Small intestine (tissue), 7 donors: ENCODE measurements at regions not wholly inside any gene's neighbourhood (a gene's known extent, or its start where the extent isn't known, plus 50 kb on each side); places are given as distances from the start of the nearest gene placed in this dataset.

Experiments used
- DNase-seq, 2 donors: peaks; one replicate each; pipeline versions ENCODE4 v3.0.0 to v3.0.0-alpha.2; 2013
- FAIRE-seq: peaks from 2 replicates; lab custom pipeline; 2012; peaks lifted over from hg19 to GRCh38; lab: Jason Lieb, UNC
- H3K27ac ChIP-seq, 3 donors: one replicate each; pipeline ENCODE4 v1.5.1; 2013; ENCODE audit warnings: low read length in 2 of 3, mild to moderate bottlenecking in 2 of 3, control low read depth in 1 of 3, inconsistent platforms in 1 of 3, low read depth in 1 of 3, moderate library complexity in 1 of 3
- H3K27me3 ChIP-seq, 3 donors: one replicate each; pipeline ENCODE4 v1.6.1; 2013; ENCODE audit warnings: low read length in 3 of 3, inconsistent platforms in 1 of 3; ENCODE audit not compliant: control insufficient read depth in 3 of 3, insufficient read depth in 3 of 3
- H3K36me3 ChIP-seq, 3 donors: one replicate each; pipeline ENCODE4 v1.6.1; 2013; ENCODE audit warnings: low read length in 3 of 3, inconsistent platforms in 1 of 3, low read depth in 1 of 3, mild to moderate bottlenecking in 1 of 3, moderate library complexity in 1 of 3; ENCODE audit not compliant: control insufficient read depth in 3 of 3, insufficient read depth in 2 of 3
- H3K4me1 ChIP-seq, 3 donors: one replicate each; pipeline ENCODE4 v1.6.1; 2013; ENCODE audit warnings: low read length in 2 of 3, inconsistent platforms in 1 of 3, low read depth in 1 of 3, mild to moderate bottlenecking in 1 of 3, moderate library complexity in 1 of 3; ENCODE audit not compliant: control insufficient read depth in 3 of 3, insufficient read depth in 2 of 3
- H3K4me3 ChIP-seq, 3 donors: one replicate each; pipeline ENCODE4 v1.5.1; 2013; ENCODE audit warnings: low read length in 3 of 3, control low read depth in 1 of 3, inconsistent platforms in 1 of 3, low read depth in 1 of 3, mild to moderate bottlenecking in 1 of 3, moderate library complexity in 1 of 3
- H3K9me3 ChIP-seq, 2 donors: one replicate each; pipeline ENCODE4 v1.6.1; 2013; ENCODE audit warnings: low read depth in 1 of 2, low read length in 1 of 2; ENCODE audit not compliant: control insufficient read depth in 2 of 2, insufficient read depth in 1 of 2
- WGBS, 3 donors: extraction: QIAGEN DNeasy Blood & Tissue Kit; methylation state at CpG; one replicate each; pipeline ENCODE4 v1.1.7; 2013; 5-methylcytosine and 5-hydroxymethylcytosine counted together
- donor health status: healthy with polysubstance abuse.
- donor health status: control.
- donor health status: control.
- donor health status: Bipolar disorder and iron deficiency.
- donor health status: healthy.

DNA sequence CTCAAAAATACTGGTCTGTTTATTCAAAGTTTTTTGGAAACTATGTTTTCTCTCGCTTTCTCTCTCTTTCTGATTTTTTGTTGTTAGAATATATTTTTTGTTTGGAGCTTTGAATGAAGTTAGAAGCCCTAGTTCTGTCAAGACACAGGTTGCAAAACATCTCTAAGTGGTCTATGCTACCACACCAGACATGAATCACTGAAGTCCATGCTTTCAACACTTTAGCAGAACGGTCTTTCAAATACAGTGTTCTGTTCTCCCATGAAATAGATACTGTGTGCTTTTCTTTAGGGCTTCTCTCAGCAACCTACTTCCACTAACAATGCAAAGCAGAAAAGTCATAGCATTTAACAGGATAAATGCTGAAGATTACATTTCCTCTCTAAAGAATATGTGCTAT is 392.5 kb downstream of the TMEM167A start:
- 85 to 91% (median 87%) methylated on average over 2 of the region's 2 CpGs for WGBS, 3 donors
- no peaks in the 10 kb centered on the region for H3K27me3 ChIP-seq
- no peak for DNase-seq
- H3K4me1 ChIP-seq = no peaks in the 10 kb centered on the region
- no peak overlapping the region for H3K4me3 ChIP-seq
- no peaks in the 10 kb centered on the region for H3K9me3 ChIP-seq
- no peak for FAIRE-seq
- no peak overlapping the region for H3K27ac ChIP-seq
- no peaks in the 10 kb centered on the region for H3K36me3 ChIP-seq

- WGBS, 3 donors = 81 to 88% (median 88%) methylated on average over 2 of the region's 2 CpGs
- Histone ChIP-seq H3K9me3 (no peaks in the 10 kb centered on the region), H3K4me3 (no peak overlapping the region), H3K27ac (no peak overlapping the region), H3K36me3 (no peaks in the 10 kb centered on the region), H3K4me1 (no peaks in the 10 kb centered on the region), H3K27me3 (no peaks in the 10 kb centered on the region)
- DNase-seq (no peak), FAIRE-seq (no peak)
Observed at GRCh38 chr5:82684165-82684564, 393.0 kb downstream of the TMEM167A start.

GRCh38 chr5:82679660-82680059 is 397.5 kb downstream of the TMEM167A start:
- WGBS, 3 donors = 69 to 82% (median 80%) methylated on average over 4 of the region's 4 CpGs
- no peaks in the 10 kb centered on the region for H3K36me3 ChIP-seq
- FAIRE-seq (no peak), DNase-seq (no peak)
- H3K4me1 ChIP-seq = no peaks in the 10 kb centered on the region
- no peaks in the 10 kb centered on the region for H3K27me3 ChIP-seq
- no peaks in the 10 kb centered on the region for H3K9me3 ChIP-seq
- no peak overlapping the region for H3K4me3 ChIP-seq
- no peak overlapping the region for H3K27ac ChIP-seq

GRCh38 chr5:82676661-82677060 is 398.5 kb upstream of the RPS23 start:
- peak in 1 of 2 donors; percentile 20 for DNase-seq
- 77 to 83% (median 79%) methylated on average over 4 of the region's 4 CpGs for WGBS, 3 donors
- no peaks in the 10 kb centered on the region for H3K9me3 ChIP-seq
- H3K27ac ChIP-seq = no peak overlapping the region
- no peaks in the 10 kb centered on the region for H3K27me3 ChIP-seq
- no peaks in the 10 kb centered on the region for H3K4me1 ChIP-seq
- H3K36me3 ChIP-seq = no peaks in the 10 kb centered on the region
- no peak for FAIRE-seq
- no peak overlapping the region for H3K4me3 ChIP-seq

DNA sequence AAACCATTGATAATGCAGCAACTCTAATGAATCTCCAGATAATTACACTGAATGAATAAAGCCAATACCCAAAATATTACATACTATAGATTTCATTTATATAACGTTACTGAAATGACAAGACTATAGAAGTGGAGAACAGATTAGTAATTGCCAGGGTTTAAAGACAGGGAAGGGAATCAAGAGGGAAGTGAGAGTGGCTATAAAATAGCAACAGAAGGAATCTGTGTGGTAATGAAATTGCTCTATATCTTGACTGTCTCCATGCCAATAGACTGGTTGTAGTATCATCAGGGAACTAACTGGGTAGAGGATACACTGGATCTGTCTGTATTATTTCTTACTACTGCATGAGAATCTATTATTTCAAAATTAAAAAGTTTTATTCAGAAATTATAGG is 396.5 kb upstream of the RPS23 start:
- WGBS, 3 donors = 81 to 96% (median 82%) methylated on average over 1 of the region's 1 CpG
- FAIRE-seq = no peak
- Histone ChIP-seq H3K4me3 (no peak overlapping the region), H3K27me3 (no peaks in the 10 kb centered on the region), H3K9me3 (no peaks in the 10 kb centered on the region), H3K4me1 (no peaks in the 10 kb centered on the region), H3K36me3 (no peaks in the 10 kb centered on the region), H3K27ac (no peak overlapping the region)
- no peak for DNase-seq

DNA sequence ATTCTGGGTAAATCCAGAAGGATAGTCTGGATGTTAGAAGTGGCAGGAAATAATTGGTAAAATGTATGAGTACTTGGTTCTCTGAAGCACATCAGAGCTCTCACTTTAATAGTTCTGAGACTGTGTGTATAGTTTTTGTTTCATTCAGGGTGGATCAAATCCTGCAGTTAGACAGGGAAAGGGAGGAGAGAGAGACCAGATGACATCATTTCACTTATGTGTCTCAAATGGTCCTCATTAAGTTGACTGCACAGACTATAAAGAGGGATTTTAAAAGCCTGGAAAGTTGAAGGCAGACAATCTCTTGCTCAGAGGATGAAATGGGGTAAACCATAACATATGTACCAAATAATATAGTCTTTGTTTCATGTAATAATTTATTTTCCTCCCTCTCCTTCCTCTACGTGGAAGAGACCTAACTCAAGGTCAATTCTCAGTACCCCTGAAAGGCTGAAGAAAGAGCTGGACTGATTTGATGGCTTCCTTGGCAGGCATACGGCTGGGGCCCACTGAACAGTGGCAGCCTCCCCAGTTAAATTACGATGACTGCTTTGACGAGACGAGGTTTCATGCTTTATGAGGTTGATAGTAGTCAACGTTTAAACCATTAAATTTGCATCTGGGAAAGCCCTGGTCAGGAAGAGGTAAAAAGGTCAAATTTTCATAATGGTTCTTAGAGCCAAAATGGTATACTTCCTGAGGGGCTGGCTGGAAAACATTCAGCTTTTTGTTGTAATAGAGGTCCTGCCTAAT is 395.1 kb upstream of the RPS23 start:
- H3K4me3 ChIP-seq = no peak overlapping the region
- no peaks in the 10 kb centered on the region for H3K9me3 ChIP-seq
- FAIRE-seq (no peak), DNase-seq (no peak)
- H3K36me3 ChIP-seq = no peaks in the 10 kb centered on the region
- no peak overlapping the region for H3K27ac ChIP-seq
- no peaks in the 10 kb centered on the region for H3K4me1 ChIP-seq
- H3K27me3 ChIP-seq = no peaks in the 10 kb centered on the region
- 68 to 71% (median 70%) methylated on average over 6 of the region's 6 CpGs for WGBS, 3 donors

DNA sequence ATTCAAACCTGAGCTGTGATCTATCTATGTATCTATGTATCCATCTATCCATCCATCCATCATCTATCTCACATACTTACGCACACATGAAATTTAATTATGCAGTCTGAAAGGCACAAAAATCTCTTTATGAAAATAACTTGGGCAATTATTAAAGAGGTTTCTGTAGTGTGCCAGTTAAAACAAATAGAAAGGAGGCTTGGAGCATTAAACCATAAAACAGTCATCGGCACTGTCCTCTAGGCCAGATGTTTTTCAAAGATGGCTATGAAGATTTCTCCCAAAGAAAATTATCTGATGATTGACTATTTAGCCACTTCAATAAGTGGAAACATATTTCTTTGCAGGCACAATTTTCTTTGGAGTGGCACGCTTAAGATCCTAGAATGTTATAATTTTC is 392.5 kb upstream of the RPS23 start:
- FAIRE-seq = no peak
- 94 to 97% (median 96%) methylated on average over 3 of the region's 3 CpGs for WGBS, 3 donors
- H3K27ac ChIP-seq = no peak overlapping the region

DNA sequence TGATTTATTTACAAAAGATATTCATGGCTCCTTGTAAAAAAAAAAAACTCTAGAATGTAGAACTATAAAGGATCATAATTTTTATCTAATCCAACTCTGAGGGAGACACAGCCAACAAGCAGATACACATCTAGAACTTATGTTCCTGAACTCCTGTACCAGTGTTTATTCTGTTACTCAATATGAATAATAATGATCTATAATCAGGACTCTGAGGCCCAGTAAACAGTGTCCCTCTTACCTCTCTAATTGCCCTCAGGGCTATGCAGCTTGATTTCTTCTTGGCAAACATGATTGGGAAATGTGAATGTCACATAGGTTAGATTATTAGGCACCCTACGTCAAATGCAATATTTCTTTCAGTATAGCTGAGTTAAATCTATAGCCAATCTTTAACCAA is 391.6 kb upstream of the RPS23 start:
- Histone ChIP-seq H3K27me3 (no peaks in the 10 kb centered on the region), H3K9me3 (no peaks in the 10 kb centered on the region), H3K4me3 (no peak overlapping the region), H3K27ac (no peak overlapping the region), H3K4me1 (no peaks in the 10 kb centered on the region), H3K36me3 (no peaks in the 10 kb centered on the region)
- WGBS, 3 donors = 71 to 91% (median 82%) methylated on average over 1 of the region's 1 CpG
- DNase-seq = no peak
- FAIRE-seq = no peak

More for the DNA sequence above, 392.5 kb upstream of the RPS23 start:
- no peaks in the 10 kb centered on the region for H3K9me3 ChIP-seq
- no peak overlapping the region for H3K4me3 ChIP-seq
- no peaks in the 10 kb centered on the region for H3K4me1 ChIP-seq
- no peaks in the 10 kb centered on the region for H3K36me3 ChIP-seq
- no peaks in the 10 kb centered on the region for H3K27me3 ChIP-seq
- no peak for DNase-seq

GRCh38 chr5:82666312-82666711 is 388.2 kb upstream of the RPS23 start:
- DNase-seq (no peak), FAIRE-seq (no peak)
- Histone ChIP-seq H3K4me1 (no peaks in the 10 kb centered on the region), H3K27me3 (no peaks in the 10 kb centered on the region), H3K9me3 (no peaks in the 10 kb centered on the region), H3K27ac (no peak overlapping the region), H3K36me3 (no peaks in the 10 kb centered on the region), H3K4me3 (no peak overlapping the region)
- WGBS, 3 donors = 95 to 98% (median 97%) methylated on average over 2 of the region's 2 CpGs
